ENCODE measurements at regions not wholly inside any gene's neighbourhood (a gene's known extent, or its start where the extent isn't known, plus 50 kb on each side); places are given as distances from the start of the nearest gene placed in this dataset.

DNA sequence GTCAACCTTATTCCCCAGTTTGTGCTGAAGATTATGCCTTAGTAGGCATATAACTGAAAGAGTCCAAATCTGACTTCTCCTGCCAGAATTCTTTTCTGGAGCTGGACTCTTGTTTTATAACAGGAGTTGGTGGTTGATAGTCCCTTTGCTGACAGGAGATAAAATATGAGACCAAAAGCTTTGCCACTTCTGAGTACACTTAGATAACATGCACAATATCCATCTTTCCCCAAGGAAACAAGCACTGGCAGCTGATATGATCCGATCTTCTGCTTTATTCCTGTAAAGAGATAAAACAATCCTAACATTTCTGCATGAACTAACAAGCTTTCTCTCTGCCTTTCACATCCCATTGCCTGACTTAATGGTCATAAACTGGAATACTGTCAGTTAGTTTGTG is 1265.4 kb upstream of the ADGRB3 start:
- no peaks in the 10 kb centered on the region for H3K27me3 ChIP-seq
- H3K4me1 ChIP-seq: no peaks in the 10 kb centered on the region
- H3K4me2 ChIP-seq: no peak overlapping the region
- H3K9me3 ChIP-seq (replicated peaks in 1 of 11): no peaks in the 10 kb centered on the region
- no peak overlapping the region for H3K4me3 ChIP-seq
- H4K20me1 ChIP-seq: no peaks in the 10 kb centered on the region
- no peaks in the 10 kb centered on the region for H3K36me3 ChIP-seq
- H3K9ac ChIP-seq: no peak overlapping the region
- TF ChIP-seq Cebpa-rat (IDR thresholded peaks at IDR 0.05): no peak
- H3K27ac ChIP-seq: no peak overlapping the region

- H3K9me3 ChIP-seq (replicated peaks in 1 of 11): no peaks in the 10 kb centered on the region
- TF ChIP-seq Cebpa-rat (IDR thresholded peaks at IDR 0.05): no peak
- no peak overlapping the region for H3K9ac ChIP-seq
Observed at GRCh38 chr6:67362976-67363375, 1272.1 kb upstream of the ADGRB3 start.

GRCh38 chr6:67361264-67361663 is 1273.8 kb upstream of the ADGRB3 start:
- Histone ChIP-seq H3K9me3 (replicated peaks in 1 of 11) (no peaks in the 10 kb centered on the region), H3K9ac (no peak overlapping the region), H3K4me2 (peak overlapping the region in 1 of 11 experiments; percentile 12; a peak in 1 of 22 replicates), H3K4me3 (no peak overlapping the region), H3K27me3 (no peaks in the 10 kb centered on the region), H3K4me1 (no peaks in the 10 kb centered on the region), H3K27ac (no peak overlapping the region), H4K20me1 (no peaks in the 10 kb centered on the region), H3K36me3 (no peaks in the 10 kb centered on the region)
- no peak for TF ChIP-seq Cebpa-rat (IDR thresholded peaks at IDR 0.05)

More at GRCh38 chr6:67362976-67363375, 1272.1 kb upstream of the ADGRB3 start:
- Histone ChIP-seq H3K4me3 (no peak overlapping the region), H3K27ac (no peak overlapping the region), H3K36me3 (no peaks in the 10 kb centered on the region), H4K20me1 (no peaks in the 10 kb centered on the region), H3K27me3 (no peaks in the 10 kb centered on the region), H3K4me2 (no peak overlapping the region), H3K4me1 (no peaks in the 10 kb centered on the region)

DNA sequence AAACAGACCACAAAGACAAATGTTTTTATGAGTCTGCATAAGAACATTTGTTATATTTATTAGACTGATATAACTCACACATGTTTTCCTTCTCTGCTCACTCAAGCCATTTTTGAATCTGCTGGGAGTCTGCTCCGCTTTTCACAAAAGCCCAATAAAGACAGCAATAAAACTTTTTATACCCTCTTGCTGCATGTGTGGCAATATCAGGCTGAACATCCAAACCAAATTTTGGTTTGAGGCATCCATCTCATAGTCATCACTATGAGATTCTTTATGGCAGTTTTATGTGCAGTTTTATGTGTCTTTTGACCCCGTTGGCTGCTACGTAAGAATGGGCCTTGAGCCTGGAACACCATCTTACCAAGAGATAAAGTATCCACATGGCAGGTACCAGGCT is 1276.8 kb upstream of the ADGRB3 start:
- no peak overlapping the region for H3K4me2 ChIP-seq

DNA sequence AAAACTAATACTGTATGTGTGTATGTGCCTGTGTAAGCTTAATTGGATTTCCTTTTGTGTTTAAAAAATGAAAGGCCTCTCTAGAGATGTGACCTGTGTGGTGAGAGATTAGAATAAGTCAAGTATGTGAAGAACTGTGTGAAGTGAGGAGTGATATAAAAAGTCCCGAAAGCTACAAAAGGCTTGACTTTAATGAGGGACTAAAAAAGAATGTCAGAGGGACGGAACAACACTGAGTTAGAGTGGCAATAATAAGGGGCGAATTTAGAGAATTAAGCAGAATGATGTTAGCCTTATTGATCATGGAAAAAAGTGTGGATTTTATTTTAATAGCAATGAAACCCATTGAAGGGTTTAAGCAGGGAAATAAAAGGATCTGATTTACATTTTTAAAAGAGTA is 1281.2 kb upstream of the ADGRB3 start:
- Histone ChIP-seq H3K4me2 (no peak overlapping the region), H3K4me3 (no peak overlapping the region), H3K27me3 (no peaks in the 10 kb centered on the region), H3K4me1 (no peaks in the 10 kb centered on the region), H3K9ac (no peak overlapping the region), H3K27ac (no peak overlapping the region), H4K20me1 (no peaks in the 10 kb centered on the region), H3K9me3 (replicated peaks in 1 of 11) (no peaks in the 10 kb centered on the region), H3K36me3 (no peaks in the 10 kb centered on the region)
- TF ChIP-seq Cebpa-rat (IDR thresholded peaks at IDR 0.05): no peak

More for the DNA sequence above, 1276.8 kb upstream of the ADGRB3 start:
- no peak overlapping the region for H3K9ac ChIP-seq
- H4K20me1 ChIP-seq: no peaks in the 10 kb centered on the region
- H3K27me3 ChIP-seq: no peaks in the 10 kb centered on the region
- H3K9me3 ChIP-seq (replicated peaks in 1 of 11): no peaks in the 10 kb centered on the region
- no peak overlapping the region for H3K27ac ChIP-seq
- TF ChIP-seq Cebpa-rat (IDR thresholded peaks at IDR 0.05): no peak
- H3K4me3 ChIP-seq: no peak overlapping the region
- H3K36me3 ChIP-seq: no peaks in the 10 kb centered on the region
- no peaks in the 10 kb centered on the region for H3K4me1 ChIP-seq

- H3K27ac ChIP-seq: no peak overlapping the region
- no peak for TF ChIP-seq Cebpa-rat (IDR thresholded peaks at IDR 0.05)
- H3K4me3 ChIP-seq: no peak overlapping the region
- H3K4me2 ChIP-seq: no peak overlapping the region
- H3K9me3 ChIP-seq (replicated peaks in 1 of 11): no peaks in the 10 kb centered on the region
- H3K27me3 ChIP-seq: no peaks in the 10 kb centered on the region
- H3K36me3 ChIP-seq: no peaks in the 10 kb centered on the region
- H4K20me1 ChIP-seq: no peaks in the 10 kb centered on the region
- H3K9ac ChIP-seq: no peak overlapping the region
- H3K4me1 ChIP-seq: no peaks in the 10 kb centered on the region
Observed at GRCh38 chr6:67352717-67353116, 1282.4 kb upstream of the ADGRB3 start.

DNA sequence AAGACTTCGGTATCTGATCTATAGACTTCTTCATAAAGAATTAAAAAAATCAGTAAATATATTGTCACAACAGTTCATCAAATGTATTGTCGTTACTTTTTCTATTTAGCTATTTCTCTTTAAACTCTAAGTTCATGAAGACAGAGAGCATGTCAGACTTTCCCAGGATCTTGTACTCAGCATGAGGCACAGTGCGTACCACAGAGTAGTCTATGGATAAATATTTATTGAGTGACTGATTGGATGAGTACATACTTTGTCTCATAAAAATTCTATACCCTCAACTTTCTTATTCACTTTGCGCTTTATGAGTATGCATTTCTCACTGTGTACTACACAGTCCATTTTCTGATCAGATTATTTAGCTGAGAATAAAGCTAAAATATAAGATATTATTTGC is 1284.4 kb upstream of the ADGRB3 start:
- Histone ChIP-seq H4K20me1 (no peaks in the 10 kb centered on the region), H3K9ac (no peak overlapping the region), H3K27ac (no peak overlapping the region), H3K4me3 (no peak overlapping the region), H3K4me2 (no peak overlapping the region), H3K4me1 (no peaks in the 10 kb centered on the region), H3K9me3 (replicated peaks in 1 of 11) (no peaks in the 10 kb centered on the region), H3K36me3 (no peaks in the 10 kb centered on the region), H3K27me3 (no peaks in the 10 kb centered on the region)
- no peak for TF ChIP-seq Cebpa-rat (IDR thresholded peaks at IDR 0.05)

GRCh38 chr6:67345946-67346345 is 1289.1 kb upstream of the ADGRB3 start:
- no peak overlapping the region for H3K27ac ChIP-seq
- TF ChIP-seq Cebpa-rat (IDR thresholded peaks at IDR 0.05): no peak

GRCh38 chr6:67336014-67336413 is 1299.1 kb upstream of the ADGRB3 start:
- TF ChIP-seq Cebpa-rat (IDR thresholded peaks at IDR 0.05): no peak

More at GRCh38 chr6:67345946-67346345, 1289.1 kb upstream of the ADGRB3 start:
- Histone ChIP-seq H3K9me3 (replicated peaks in 1 of 11) (no peaks in the 10 kb centered on the region), H3K4me2 (no peak overlapping the region), H3K27me3 (no peaks in the 10 kb centered on the region), H3K4me3 (no peak overlapping the region), H3K36me3 (no peaks in the 10 kb centered on the region), H4K20me1 (no peaks in the 10 kb centered on the region), H3K4me1 (no peaks in the 10 kb centered on the region), H3K9ac (no peak overlapping the region)

GRCh38 chr6:67331304-67331703 is 1303.8 kb upstream of the ADGRB3 start:
- no peak overlapping the region for H3K27ac ChIP-seq
- H3K4me1 ChIP-seq: no peaks in the 10 kb centered on the region
- no peak overlapping the region for H3K9ac ChIP-seq
- no peak overlapping the region for H3K4me2 ChIP-seq
- no peak for TF ChIP-seq Cebpa-rat (IDR thresholded peaks at IDR 0.05)
- no peaks in the 10 kb centered on the region for H3K9me3 ChIP-seq (replicated peaks in 1 of 11)
- no peaks in the 10 kb centered on the region for H4K20me1 ChIP-seq
- no peaks in the 10 kb centered on the region for H3K27me3 ChIP-seq
- H3K4me3 ChIP-seq: no peak overlapping the region
- no peaks in the 10 kb centered on the region for H3K36me3 ChIP-seq

More at GRCh38 chr6:67336014-67336413, 1299.1 kb upstream of the ADGRB3 start:
- Histone ChIP-seq H4K20me1 (no peaks in the 10 kb centered on the region), H3K9ac (no peak overlapping the region), H3K4me3 (no peak overlapping the region), H3K27ac (no peak overlapping the region), H3K4me2 (no peak overlapping the region), H3K9me3 (replicated peaks in 1 of 11) (no peaks in the 10 kb centered on the region), H3K27me3 (no peaks in the 10 kb centered on the region), H3K36me3 (no peaks in the 10 kb centered on the region), H3K4me1 (no peaks in the 10 kb centered on the region)

DNA sequence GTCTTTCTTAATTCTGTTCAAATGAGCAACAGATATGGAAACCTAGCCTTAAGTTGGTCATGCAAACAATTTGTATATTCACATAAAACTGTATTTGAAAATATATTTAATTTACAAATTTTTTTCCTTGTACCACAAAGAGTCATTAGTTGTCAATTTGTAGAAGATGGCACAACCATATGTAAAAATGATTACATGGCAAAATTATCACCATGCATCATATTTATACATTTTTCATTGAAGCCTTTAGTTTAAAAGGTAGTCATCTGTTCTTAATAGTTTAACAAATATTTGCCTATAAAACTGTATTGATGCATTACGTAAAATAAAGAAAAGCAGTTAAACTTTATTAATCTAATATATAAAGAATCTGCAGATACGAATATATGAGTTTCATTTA is 1306.8 kb upstream of the ADGRB3 start:
- Histone ChIP-seq H3K27me3 (no peaks in the 10 kb centered on the region), H3K4me1 (no peaks in the 10 kb centered on the region), H3K27ac (no peak overlapping the region), H3K36me3 (no peaks in the 10 kb centered on the region), H4K20me1 (no peaks in the 10 kb centered on the region), H3K4me3 (no peak overlapping the region), H3K9me3 (replicated peaks in 1 of 11) (no peaks in the 10 kb centered on the region), H3K4me2 (no peak overlapping the region), H3K9ac (no peak overlapping the region)
- no peak for TF ChIP-seq Cebpa-rat (IDR thresholded peaks at IDR 0.05)
